Lung (tissue), 11 donors: ENCODE measurements at regions not wholly inside any gene's neighbourhood (a gene's known extent, or its start where the extent isn't known, plus 50 kb on each side); places are given as distances from the start of the nearest gene placed in this dataset.

Experiments
- ATAC-seq: fragments of 200-7000 bp; cut with Tn5 transposase; one replicate; pipeline ENCODE4 v1.9.1; 2020; ENCODE audit warnings: moderate number of reproducible peaks; ENCODE audit not compliant: insufficient read depth, low FRiP score
- DNase-seq, 3 donors: peaks; one replicate each; pipeline ENCODE4 v3.0.0-alpha.2; 2013 to 2017
- H3K27ac ChIP-seq, 2 donors: one replicate each; pipeline ENCODE4 v1.5.1; 2013; ENCODE audit warnings: mild to moderate bottlenecking in 2 of 2, moderate library complexity in 2 of 2, control low read depth in 1 of 2, inconsistent platforms in 1 of 2, low read depth in 1 of 2, low read length in 1 of 2
- H3K27me3 ChIP-seq, 3 donors: one replicate each; pipeline ENCODE4 v1.5.1; 2013; ENCODE audit warnings: low read length in 2 of 3; ENCODE audit not compliant: control insufficient read depth in 3 of 3, insufficient read depth in 3 of 3
- H3K36me3 ChIP-seq, 4 donors: one replicate each; pipeline ENCODE4 v1.5.1; 2013; ENCODE audit warnings: low read length in 4 of 4, mild to moderate bottlenecking in 1 of 4, moderate library complexity in 1 of 4; ENCODE audit not compliant: control insufficient read depth in 4 of 4, insufficient read depth in 4 of 4
- H3K4me1 ChIP-seq, 5 donors: one replicate each; pipeline ENCODE4 v1.5.1; 2013; ENCODE audit warnings: low read length in 5 of 5, mild to moderate bottlenecking in 2 of 5, moderate library complexity in 1 of 5; ENCODE audit not compliant: control insufficient read depth in 5 of 5, insufficient read depth in 5 of 5
- H3K4me3 ChIP-seq: one replicate; pipeline ENCODE4 v1.5.1; 2013; ENCODE audit warnings: mild to moderate bottlenecking, control low read depth, moderate library complexity
- H3K9ac ChIP-seq, 2 donors: one replicate each; pipeline ENCODE4 v1.5.1; 2013; ENCODE audit warnings: low read length in 2 of 2, control low read depth in 1 of 2; ENCODE audit not compliant: insufficient read depth in 1 of 2
- H3K9me3 ChIP-seq, 4 donors: one replicate each; pipeline ENCODE4 v1.5.1; 2013; ENCODE audit warnings: low read length in 3 of 4, mild to moderate bottlenecking in 1 of 4, moderate library complexity in 1 of 4; ENCODE audit not compliant: control insufficient read depth in 4 of 4, insufficient read depth in 3 of 4
- WGBS, 2 donors: extraction: QIAGEN DNeasy Blood & Tissue Kit; methylation state at CpG; one replicate each; pipeline ENCODE4 v1.1.7; 2013; 5-methylcytosine and 5-hydroxymethylcytosine counted together
- TF ChIP-seq, protein P1 (sequence below): IDR thresholded peaks from 2 replicates; pipeline ENCODE4 v1.5.1; 2012; ENCODE audit warnings: mild to moderate bottlenecking; ENCODE audit errors: control extremely low read depth, extremely low read depth
- donor health status: control.
- donor health status: control.
- donor health status: Bipolar disorder and iron deficiency.
- donor health status: healthy.
- donor health status: DM: yes; HTN: yes; CAD: no.

DNA sequence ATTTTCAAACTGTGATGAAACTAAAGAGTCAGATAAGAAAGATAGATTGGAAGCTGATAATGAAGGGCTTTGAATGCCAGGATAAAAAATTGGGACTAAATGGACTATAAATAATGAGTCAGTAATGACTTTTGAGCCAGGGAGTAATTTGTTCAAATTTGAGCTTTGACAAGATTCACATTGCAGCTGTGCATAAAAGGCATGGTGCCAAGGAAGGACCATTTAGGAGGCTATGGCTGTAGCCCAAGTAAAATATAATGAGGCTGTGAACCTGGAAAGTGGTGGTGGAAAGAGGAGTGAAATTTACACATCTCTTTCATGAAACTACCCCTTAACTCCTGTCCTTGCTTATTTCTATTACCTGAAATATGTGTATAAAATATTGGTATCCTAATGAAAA lies 218.5 kb downstream of the SLC6A15 start:
- no peaks in the 10 kb centered on the region for H3K4me1 ChIP-seq
- H3K27ac ChIP-seq = no peak overlapping the region
- ATAC-seq = no peak
- H3K27me3 ChIP-seq = no peaks in the 10 kb centered on the region
- no peak overlapping the region for H3K9ac ChIP-seq
- H3K9me3 ChIP-seq = no peaks in the 10 kb centered on the region
- no peaks in the 10 kb centered on the region for H3K36me3 ChIP-seq
- DNase-seq = no peak
- TF ChIP-seq, protein P1, sequence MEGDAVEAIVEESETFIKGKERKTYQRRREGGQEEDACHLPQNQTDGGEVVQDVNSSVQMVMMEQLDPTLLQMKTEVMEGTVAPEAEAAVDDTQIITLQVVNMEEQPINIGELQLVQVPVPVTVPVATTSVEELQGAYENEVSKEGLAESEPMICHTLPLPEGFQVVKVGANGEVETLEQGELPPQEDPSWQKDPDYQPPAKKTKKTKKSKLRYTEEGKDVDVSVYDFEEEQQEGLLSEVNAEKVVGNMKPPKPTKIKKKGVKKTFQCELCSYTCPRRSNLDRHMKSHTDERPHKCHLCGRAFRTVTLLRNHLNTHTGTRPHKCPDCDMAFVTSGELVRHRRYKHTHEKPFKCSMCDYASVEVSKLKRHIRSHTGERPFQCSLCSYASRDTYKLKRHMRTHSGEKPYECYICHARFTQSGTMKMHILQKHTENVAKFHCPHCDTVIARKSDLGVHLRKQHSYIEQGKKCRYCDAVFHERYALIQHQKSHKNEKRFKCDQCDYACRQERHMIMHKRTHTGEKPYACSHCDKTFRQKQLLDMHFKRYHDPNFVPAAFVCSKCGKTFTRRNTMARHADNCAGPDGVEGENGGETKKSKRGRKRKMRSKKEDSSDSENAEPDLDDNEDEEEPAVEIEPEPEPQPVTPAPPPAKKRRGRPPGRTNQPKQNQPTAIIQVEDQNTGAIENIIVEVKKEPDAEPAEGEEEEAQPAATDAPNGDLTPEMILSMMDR = no peak
- H3K4me3 ChIP-seq = no peak overlapping the region

DNA sequence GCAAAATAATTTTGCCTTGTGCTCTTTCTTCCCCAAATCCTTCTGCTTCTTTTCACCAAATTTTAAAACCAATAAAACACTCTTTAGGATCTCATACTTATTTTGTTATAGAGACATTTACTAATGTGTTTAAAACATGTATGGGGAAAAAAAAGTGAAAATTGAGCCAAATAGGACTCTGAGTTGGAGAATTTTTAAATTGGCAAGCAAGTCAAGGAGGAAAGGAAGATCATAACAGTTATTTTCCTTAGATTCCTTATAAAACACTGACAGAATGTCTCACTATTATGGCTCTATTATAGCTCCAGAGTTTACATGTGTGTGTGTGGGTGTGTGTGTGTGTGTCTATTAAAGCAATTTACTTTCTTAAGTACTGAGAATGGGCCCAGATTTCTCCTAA lies 220.5 kb downstream of the SLC6A15 start:
- H3K36me3 ChIP-seq = no peaks in the 10 kb centered on the region
- H3K9me3 ChIP-seq = no peaks in the 10 kb centered on the region
- TF ChIP-seq, protein P1 = no peak
- no peaks in the 10 kb centered on the region for H3K4me1 ChIP-seq
- H3K9ac ChIP-seq = no peak overlapping the region
- no peaks in the 10 kb centered on the region for H3K27me3 ChIP-seq
- no peak overlapping the region for H3K4me3 ChIP-seq
- no peak for DNase-seq
- no peak overlapping the region for H3K27ac ChIP-seq
- no peak for ATAC-seq

DNA sequence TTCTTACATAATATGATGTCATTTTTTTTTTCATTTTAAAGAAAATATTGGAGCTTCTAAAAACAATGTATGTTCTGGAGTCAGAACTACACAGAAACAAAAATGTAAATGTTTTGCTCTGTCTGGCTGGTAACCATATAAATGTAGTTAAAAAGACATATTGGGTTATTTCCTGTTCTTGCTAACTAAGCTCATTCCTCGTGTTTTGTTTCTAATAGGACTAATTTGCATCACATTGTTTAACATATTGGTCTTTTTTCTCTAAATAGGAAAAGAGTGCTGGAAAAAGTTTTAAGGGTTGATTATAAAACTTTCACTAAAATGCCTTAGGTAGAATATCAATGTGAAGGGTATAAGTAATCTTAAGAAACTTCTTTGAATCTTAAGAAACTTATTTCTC lies 221.3 kb downstream of the SLC6A15 start:
- Histone ChIP-seq H3K27ac (no peak overlapping the region), H3K36me3 (no peaks in the 10 kb centered on the region), H3K27me3 (no peaks in the 10 kb centered on the region), H3K4me3 (no peak overlapping the region), H3K9me3 (no peaks in the 10 kb centered on the region), H3K4me1 (no peaks in the 10 kb centered on the region), H3K9ac (no peak overlapping the region)
- no peak for ATAC-seq
- DNase-seq = peak in 2 of 3 donors; percentile 41 to 45
- 40 to 43% methylated on average over 1 of the region's 1 CpG for WGBS, 2 donors
- TF ChIP-seq, protein P1 = no peak

DNA sequence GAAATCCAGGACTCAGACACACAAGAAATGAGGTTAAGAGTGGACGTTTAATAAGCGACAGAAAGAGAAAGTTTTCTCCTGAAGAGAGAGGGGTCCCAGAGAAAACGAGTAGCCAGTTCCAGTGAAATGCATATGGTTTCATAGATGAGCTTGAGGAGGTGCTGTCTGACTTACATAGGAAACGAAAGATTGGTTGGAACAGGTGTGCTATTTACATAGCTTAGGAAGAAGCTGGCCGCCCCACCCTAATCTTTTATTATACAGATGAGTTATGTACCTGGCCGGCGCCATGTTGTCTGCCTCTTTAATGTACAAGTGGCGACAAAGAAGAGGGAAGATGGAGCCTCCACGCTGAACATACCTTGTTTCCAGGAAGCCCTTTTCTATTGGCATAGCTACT lies 223.0 kb downstream of the SLC6A15 start:
- TF ChIP-seq, protein P1 = no peak
- no peaks in the 10 kb centered on the region for H3K9me3 ChIP-seq
- no peak overlapping the region for H3K4me3 ChIP-seq
- no peaks in the 10 kb centered on the region for H3K27me3 ChIP-seq
- H3K36me3 ChIP-seq = no peaks in the 10 kb centered on the region
- no peaks in the 10 kb centered on the region for H3K4me1 ChIP-seq
- ATAC-seq = no peak
- no peak overlapping the region for H3K9ac ChIP-seq
- no peak overlapping the region for H3K27ac ChIP-seq
- DNase-seq = no peak
- WGBS, 2 donors = 51 to 65% methylated on average over 9 of the region's 9 CpGs
